HG02885 (cell line): ENCODE measurements at regions not wholly inside any gene's neighbourhood (a gene's known extent, or its start where the extent isn't known, plus 50 kb on each side); places are given as distances from the start of the nearest gene placed in this dataset.
"Not testable (repeated sequence)": the region's sequence is repeated elsewhere in the genome, so short reads cannot be mapped to it uniquely, and the experiment has no call there.

Source experiments
- ATAC-seq: cut with Tn5 transposase; IDR thresholded peaks from one replicate; pipeline ENCODE4 v1.9.1; 2021; ENCODE audit warnings: mild to moderate bottlenecking; ENCODE audit not compliant: unreplicated experiment, poor library complexity

- no peak for ATAC-seq
These were observed 466.6 kb upstream of the PROX1 start for GRCh38 chr1:213521206-213521605.

- ATAC-seq: no peak
These were observed 463.9 kb upstream of the PROX1 start for GRCh38 chr1:213523781-213524398.

GRCh38 chr1:213526306-213526705, 461.5 kb upstream of the PROX1 start:
- no peak for ATAC-seq

DNA sequence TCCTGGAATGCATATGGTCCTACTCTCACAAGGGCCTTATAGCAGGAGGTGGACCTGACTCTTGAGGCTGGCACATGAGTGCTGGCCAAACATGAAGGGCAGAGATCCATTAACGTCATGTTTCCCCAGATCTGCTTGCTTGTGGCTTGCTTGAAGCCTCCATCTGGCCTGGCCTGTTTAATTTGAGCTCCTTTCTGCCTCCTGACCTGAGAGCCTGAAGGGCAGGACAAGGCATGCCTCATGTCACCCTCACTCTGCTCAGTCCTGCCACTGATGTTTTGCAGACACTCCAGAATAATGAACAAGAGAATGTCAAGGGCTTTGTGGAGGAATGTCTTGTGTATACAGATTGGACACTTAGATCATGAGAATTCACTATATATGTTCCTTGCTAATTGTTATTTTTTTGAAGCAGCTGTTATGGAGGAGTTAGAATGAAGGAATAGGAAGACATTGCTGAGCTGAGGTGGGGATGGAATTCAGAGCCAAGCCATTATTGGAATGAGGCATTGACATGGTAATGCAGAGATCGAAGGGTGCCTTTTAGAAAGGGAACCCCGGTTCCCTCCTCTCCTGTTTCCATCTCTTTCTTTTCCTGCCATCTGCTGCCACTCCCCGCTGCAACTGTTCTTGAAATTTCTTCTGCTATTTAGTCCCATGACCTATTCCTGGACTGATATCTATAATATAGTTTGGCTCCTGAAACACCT, 457.0 kb upstream of the PROX1 start:
- no peak for ATAC-seq

DNA sequence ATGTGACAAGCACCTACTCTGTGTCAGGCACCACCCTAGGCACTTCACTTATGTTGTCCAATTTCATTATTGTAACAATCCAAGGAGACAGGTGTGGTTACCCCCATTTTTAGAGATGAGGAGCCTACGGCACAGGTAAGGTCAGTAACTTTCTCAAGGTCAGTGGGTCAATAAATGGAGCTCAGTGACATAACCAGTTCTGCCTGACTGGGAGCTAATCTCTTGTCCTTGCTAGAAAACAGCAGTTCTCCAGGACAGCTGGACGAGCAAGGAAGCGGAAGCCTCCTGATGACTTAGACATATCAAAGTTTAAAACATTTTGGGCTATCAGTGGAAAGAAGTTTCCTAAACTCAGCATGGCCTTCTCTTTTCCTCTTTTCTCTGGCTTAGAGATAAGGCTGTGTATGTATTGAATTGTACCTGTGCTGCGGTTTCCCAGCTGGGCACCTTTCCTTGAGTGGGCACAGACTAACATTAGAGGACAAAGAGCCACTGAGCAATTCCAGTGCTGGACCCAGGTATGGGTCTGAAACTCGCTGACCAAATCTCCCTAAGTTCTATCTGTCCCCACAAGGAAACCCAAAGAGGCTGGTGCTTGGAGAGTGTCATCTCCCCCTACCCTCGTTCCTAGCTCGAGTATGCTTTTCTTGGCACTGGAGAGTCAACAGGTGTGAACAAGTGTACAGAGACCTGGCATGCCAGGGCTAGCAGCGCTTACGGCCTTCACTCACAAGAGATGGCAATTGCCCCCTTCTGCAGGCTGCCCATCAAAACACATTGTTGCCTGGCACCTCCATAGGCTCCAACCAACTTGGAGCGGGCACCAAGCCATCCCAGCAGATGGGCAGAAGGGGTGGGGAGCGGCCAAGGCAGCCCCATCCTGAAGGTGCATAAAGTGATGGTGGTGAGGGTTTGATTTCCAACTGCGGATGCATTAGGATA, 456.1 kb upstream of the PROX1 start:
- no peak for ATAC-seq

GRCh38 chr1:213533125-213533524, 454.6 kb upstream of the PROX1 start:
- no peak for ATAC-seq

DNA sequence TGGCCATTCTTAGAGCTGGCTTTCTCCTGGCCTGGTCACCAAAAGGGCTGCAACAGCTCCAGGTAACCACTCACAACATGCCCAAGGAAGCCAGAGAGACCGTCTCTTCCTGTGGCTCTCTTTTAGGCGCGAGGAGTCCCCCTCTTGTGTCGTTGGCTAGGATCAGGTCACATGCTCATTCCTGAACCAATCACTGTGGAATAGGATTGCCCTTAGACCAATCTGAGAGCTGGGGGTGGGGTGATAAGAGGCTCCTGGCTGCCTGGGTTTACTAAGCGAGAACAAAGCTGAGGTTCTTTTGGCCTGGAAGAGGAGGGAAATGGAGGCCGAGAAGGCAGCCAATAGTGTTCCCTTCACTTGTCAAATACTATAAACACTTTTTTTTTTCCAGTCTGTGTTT, 452.1 kb upstream of the PROX1 start:
- ATAC-seq: no peak

GRCh38 chr1:213538251-213538650, 449.5 kb upstream of the PROX1 start:
- ATAC-seq: no peak

DNA sequence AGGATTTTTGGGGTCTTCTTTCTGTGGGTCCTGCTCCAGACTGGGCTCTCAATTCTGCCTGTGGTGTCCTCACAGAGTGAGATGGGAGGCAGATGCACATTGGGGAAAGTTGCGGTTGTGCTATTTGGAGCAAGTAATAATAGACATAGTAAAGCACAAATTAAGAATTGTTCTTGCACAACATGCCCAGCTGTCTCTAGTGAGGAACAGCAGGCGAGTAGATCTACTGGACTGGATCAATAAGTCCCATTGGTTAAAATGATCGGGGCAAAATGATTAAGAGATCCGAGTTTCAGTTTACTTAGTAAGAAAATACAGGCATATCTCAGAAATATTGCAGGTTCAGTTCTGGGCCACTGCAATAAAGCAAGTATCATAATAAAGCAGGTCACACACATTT, 448.3 kb upstream of the PROX1 start:
- no peak for ATAC-seq

GRCh38 chr1:213541641-213542040, 446.1 kb upstream of the PROX1 start:
- ATAC-seq: no peak

DNA sequence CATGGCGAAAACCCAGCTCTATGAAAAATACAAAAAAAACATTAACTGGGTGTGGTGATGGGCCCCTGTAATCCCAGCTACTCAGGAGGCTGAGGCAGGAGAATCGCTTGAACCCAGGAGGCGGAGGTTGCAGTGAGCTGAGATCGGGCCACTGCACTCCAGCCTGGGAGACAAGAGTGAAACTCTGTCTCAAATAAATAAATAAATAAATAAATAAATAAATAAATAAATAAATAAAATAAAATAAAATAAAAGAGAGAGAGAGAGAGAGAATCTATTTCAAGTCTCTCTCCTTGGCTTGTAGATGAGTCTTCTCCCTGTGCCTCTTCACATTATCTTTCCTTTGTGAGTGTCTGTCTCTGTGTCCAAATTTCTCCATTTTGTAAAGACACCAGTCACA, 442.6 kb upstream of the PROX1 start:
- not testable (repeated sequence) for ATAC-seq

DNA sequence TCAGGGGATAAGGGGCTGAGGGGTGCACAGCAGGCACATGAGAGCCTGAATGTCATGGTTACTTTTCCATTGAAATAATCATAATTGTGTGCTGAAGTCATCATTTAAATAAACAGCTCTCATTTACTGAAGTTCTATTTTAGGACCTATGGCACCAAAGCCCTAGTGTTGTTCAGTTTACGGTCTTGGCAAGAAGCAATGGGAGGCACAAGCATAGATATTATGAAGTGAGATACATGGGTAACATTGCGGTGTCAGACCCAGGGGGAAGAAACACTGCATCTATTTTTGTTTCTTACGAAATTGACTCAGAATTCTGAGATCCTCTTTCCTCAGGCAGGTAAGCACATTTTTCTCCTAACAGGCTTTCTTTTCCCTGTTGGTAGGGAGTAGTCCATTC, 437.8 kb upstream of the PROX1 start:
- no peak for ATAC-seq

- ATAC-seq: no peak
These were observed 437.0 kb upstream of the PROX1 start for GRCh38 chr1:213550804-213551203.

GRCh38 chr1:213552045-213552444, 435.7 kb upstream of the PROX1 start:
- ATAC-seq: no peak

- no peak for ATAC-seq
These were observed 427.5 kb upstream of the PROX1 start for GRCh38 chr1:213560226-213560625.

- ATAC-seq: no peak
These were observed 425.9 kb upstream of the PROX1 start for GRCh38 chr1:213561870-213562269.

GRCh38 chr1:213564215-213564659, 423.5 kb upstream of the PROX1 start:
- no peak for ATAC-seq

GRCh38 chr1:213568929-213569815, 418.6 kb upstream of the PROX1 start:
- no peak for ATAC-seq

- no peak for ATAC-seq
These were observed 418.0 kb upstream of the PROX1 start for GRCh38 chr1:213569816-213570150.

DNA sequence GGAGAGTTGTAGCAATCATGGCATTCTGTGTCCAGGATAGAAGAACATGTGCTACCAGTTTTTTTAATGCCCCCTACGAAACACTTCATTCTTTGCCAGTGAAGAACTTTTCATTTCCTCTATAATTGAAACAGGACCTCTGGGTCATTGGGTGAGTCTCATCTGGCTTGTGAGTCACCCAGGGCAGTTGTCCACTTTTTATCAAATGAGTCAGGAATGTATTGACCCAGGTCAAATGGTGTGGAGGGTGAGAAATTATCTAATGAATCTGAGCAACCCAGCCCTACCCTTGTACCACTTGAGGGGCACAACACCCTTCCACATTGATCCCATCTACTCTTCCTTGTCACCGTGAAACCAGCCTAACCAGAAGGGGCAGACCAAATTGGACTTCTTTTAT, 417.3 kb upstream of the PROX1 start:
- ATAC-seq: no peak
